Stimulated activated CD8-positive, alpha-beta memory T cell treated with anti-CD3 and anti-CD28 coated beads, Interleukin-4, amount 100 ng/mL, for 24 hours (primary cell): ENCODE measurements at regions not wholly inside any gene's neighbourhood (a gene's known extent, or its start where the extent isn't known, plus 50 kb on each side); places are given as distances from the start of the nearest gene placed in this dataset.
"Not testable (repeated sequence)": the region's sequence is repeated elsewhere in the genome, so short reads cannot be mapped to it uniquely, and the experiment has no call there.

Experiments used
- DNase-seq: peaks from one replicate; pipeline ENCODE4 v3.0.0-alpha.2; 2020; ENCODE audit warnings: low read depth

GRCh38 chr14:38973083-38973700 lies 129.8 kb downstream of the SEC23A start:
- no peak for DNase-seq

- no peak for DNase-seq
Observed at GRCh38 chr14:38972511-38972910, 130.5 kb downstream of the SEC23A start.

- DNase-seq, result no peak
Observed at GRCh38 chr14:38971258-38971921, 131.6 kb downstream of the SEC23A start.

GRCh38 chr14:38964630-38965029 lies 138.4 kb downstream of the SEC23A start:
- no peak for DNase-seq

GRCh38 chr14:38960946-38961531 lies 142.0 kb downstream of the SEC23A start:
- no peak for DNase-seq

GRCh38 chr14:38959021-38959420 lies 144.0 kb downstream of the SEC23A start:
- no peak for DNase-seq

GRCh38 chr14:38958589-38958988 lies 144.4 kb downstream of the SEC23A start:
- DNase-seq, result no peak

GRCh38 chr14:38951451-38951850 lies 151.6 kb downstream of the SEC23A start:
- no peak for DNase-seq

GRCh38 chr14:38950676-38951075 lies 152.4 kb downstream of the SEC23A start:
- DNase-seq, result no peak

- no peak for DNase-seq
Observed at GRCh38 chr14:38948576-38948975, 154.5 kb downstream of the SEC23A start.

GRCh38 chr14:38948171-38948570 lies 154.9 kb downstream of the SEC23A start:
- no peak for DNase-seq

GRCh38 chr14:38947343-38947742 lies 155.7 kb downstream of the SEC23A start:
- no peak for DNase-seq

GRCh38 chr14:38944691-38945090 lies 158.3 kb downstream of the SEC23A start:
- no peak for DNase-seq

GRCh38 chr14:38941488-38941887 lies 161.5 kb downstream of the SEC23A start:
- no peak for DNase-seq

GRCh38 chr14:38932653-38933000 lies 170.4 kb downstream of the SEC23A start:
- not testable (repeated sequence) for DNase-seq

GRCh38 chr14:38931969-38932652 lies 170.9 kb downstream of the SEC23A start:
- DNase-seq, result no peak

- no peak for DNase-seq
Observed at GRCh38 chr14:38930898-38931297, 172.1 kb downstream of the SEC23A start.

- DNase-seq, result no peak
Observed at GRCh38 chr14:38930022-38930421, 173.0 kb downstream of the SEC23A start.

- no peak for DNase-seq
Observed at GRCh38 chr14:38929416-38929815, 173.6 kb downstream of the SEC23A start.

GRCh38 chr14:38921893-38922292 lies 181.1 kb downstream of the SEC23A start:
- not testable (repeated sequence) for DNase-seq

GRCh38 chr14:38915125-38915524 lies 187.9 kb downstream of the SEC23A start:
- DNase-seq, result no peak

GRCh38 chr14:38910092-38910491 lies 192.9 kb downstream of the SEC23A start:
- no peak for DNase-seq

- DNase-seq, result no peak
Observed at GRCh38 chr14:38904959-38905358, 198.1 kb downstream of the SEC23A start.
